ENCODE measurements at regions not wholly inside any gene's neighbourhood (a gene's known extent, or its start where the extent isn't known, plus 50 kb on each side); places are given as distances from the start of the nearest gene placed in this dataset.

GRCh38 chr1:218553197-218553596 lies 208.1 kb downstream of the TGFB2 start (continued):
- TF ChIP-seq CUX1 (IDR thresholded peaks at IDR 0.05; ENCODE audit: insufficient replicate concordance, low read depth, low read length) (no peak), NR2F1 (conservative IDR thresholded peaks at IDR 0.05) (no peak), RCOR1 (conservative IDR thresholded peaks at IDR 0.05; ENCODE audit: low read depth, low read length) (no peak)

GRCh38 chr1:218556016-218556415 lies 210.9 kb downstream of the TGFB2 start:
- Histone ChIP-seq H3K4me3 (no peak overlapping the region), H3K27ac (ENCODE audit: control insufficient read depth, insufficient read depth) (no peak overlapping the region), H4K20me1 (ENCODE audit: control insufficient read depth, insufficient read depth) (no peaks in the 10 kb centered on the region), H3K9ac (ENCODE audit: control insufficient read depth, insufficient read depth, low read length) (no peak overlapping the region), H2AFZ (ENCODE audit: control insufficient read depth, low read depth, low read length) (no peak overlapping the region), H3K9me3 (replicated peaks; ENCODE audit: control insufficient read depth, insufficient read depth, low read length) (no peaks in the 10 kb centered on the region), H3K4me1 (ENCODE audit: control insufficient read depth, insufficient read depth, low read length) (no peaks in the 10 kb centered on the region), H3K27me3 (replicated peaks in 1 of 2; ENCODE audit: control insufficient read depth in 2 of 2, insufficient read depth in 2 of 2, low read length in 1 of 2) (no peaks in the 10 kb centered on the region), H3K36me3 (ENCODE audit: control insufficient read depth in 2 of 2, insufficient read depth in 2 of 2, low read length in 1 of 2) (no peaks in the 10 kb centered on the region), H3K79me2 (ENCODE audit: control insufficient read depth, insufficient read depth, low read length) (no peaks in the 10 kb centered on the region), H3K4me2 (ENCODE audit: control insufficient read depth, insufficient read depth) (no peak overlapping the region)
- no peak for FAIRE-seq
- POLR2A ChIA-PET, result interaction anchor here (0.7 kb wide), 1 partner anchor 180 kb away, joined by 3 read pairs; no protein-coding TSS in a partner anchor
- no peak for TF ChIP-seq POLR2AphosphoS2 (IDR thresholded peaks at IDR 0.05; ENCODE audit: low read depth, low read length)
- TF ChIP-seq RB1 (IDR thresholded peaks at IDR 0.05; ENCODE audit: borderline replicate concordance), result no peak
- TF ChIP-seq ZNF217 (IDR thresholded peaks at IDR 0.05), result no peak
- TF ChIP-seq ATF3 (IDR thresholded peaks at IDR 0.05; ENCODE audit: borderline replicate concordance, extremely low read depth, low read depth, low read length), result no peak
- TF ChIP-seq MEF2A (IDR thresholded peaks at IDR 0.05; ENCODE audit: insufficient read depth, low read depth, low read length), result no peak
- no peak for TF ChIP-seq YBX1 (IDR thresholded peaks at IDR 0.05)
- no peak for TF ChIP-seq KAT2A (conservative IDR thresholded peaks at IDR 0.05; ENCODE audit: control insufficient read depth, low read depth, low read length)
- TF ChIP-seq HDAC6 (IDR thresholded peaks at IDR 0.05; ENCODE audit: unreplicated experiment), result no peak
- no peak for TF ChIP-seq SMAD5 (IDR thresholded peaks at IDR 0.05; ENCODE audit: low read depth)
- no peak for TF ChIP-seq LARP7 (IDR thresholded peaks at IDR 0.05)
- no peak for TF ChIP-seq STAT1 (conservative IDR thresholded peaks at IDR 0.05)
- no peak for TF ChIP-seq CBFB (IDR thresholded peaks at IDR 0.05; ENCODE audit: low read depth)
- no peak for TF ChIP-seq PML (IDR thresholded peaks at IDR 0.05; ENCODE audit: low read length)
- RAD21 ChIA-PET (ENCODE audit: unreplicated experiment), result no interaction called here
- DNase-seq (ENCODE audit: low read depth, low spot score), result no peak
- in situ Hi-C loops (cut with MboI) (no loop called here), intact Hi-C loops (cut with micrococcal nuclease; ENCODE audit: unreplicated experiment) (no loop called here)
- CTCF ChIA-PET, result no interaction called here
- SMC1A ChIA-PET (ENCODE audit: uncharacterized antibody, unreplicated experiment), result no interaction called here
- no TSS peak for BruUV-seq (replicated peaks)
- no peak for ATAC-seq

Data from GM12878 (cell line).